ENCODE measurements at regions not wholly inside any gene's neighbourhood (a gene's known extent, or its start where the extent isn't known, plus 50 kb on each side); places are given as distances from the start of the nearest gene placed in this dataset.

- 74% methylated on average over 8 of the region's 8 CpGs for WGBS
- TF ChIP-seq HNF4G (IDR thresholded peaks at IDR 0.05) (no peak), RXRA (IDR thresholded peaks at IDR 0.05) (no peak), RAD21 (IDR thresholded peaks at IDR 0.05) (no peak), FOXA1 (IDR thresholded peaks at IDR 0.05) (no peak), SP1 (IDR thresholded peaks at IDR 0.05) (no peak), GABPA (IDR thresholded peaks at IDR 0.05 in 1 of 2, conservative IDR thresholded peaks at IDR 0.05 in 1 of 2) (no peak), CTCF (IDR thresholded peaks at IDR 0.05; ENCODE audit: low read depth, low read length, missing input control) (no peak), YY1 (IDR thresholded peaks at IDR 0.05) (no peak), FOXA2 (IDR thresholded peaks at IDR 0.05) (no peak), HNF4A (conservative IDR thresholded peaks at IDR 0.05) (no peak), JUND (IDR thresholded peaks at IDR 0.05) (no peak), EGR1 (IDR thresholded peaks at IDR 0.05; ENCODE audit: low read depth in 2 of 2) (no peak), ATF3 (IDR thresholded peaks at IDR 0.05) (no peak), NR2F2 (IDR thresholded peaks at IDR 0.05) (no peak), TAF1 (conservative IDR thresholded peaks at IDR 0.05) (no peak), MAX (IDR thresholded peaks at IDR 0.05) (no peak)
- TF ChIP-seq, protein P1, sequence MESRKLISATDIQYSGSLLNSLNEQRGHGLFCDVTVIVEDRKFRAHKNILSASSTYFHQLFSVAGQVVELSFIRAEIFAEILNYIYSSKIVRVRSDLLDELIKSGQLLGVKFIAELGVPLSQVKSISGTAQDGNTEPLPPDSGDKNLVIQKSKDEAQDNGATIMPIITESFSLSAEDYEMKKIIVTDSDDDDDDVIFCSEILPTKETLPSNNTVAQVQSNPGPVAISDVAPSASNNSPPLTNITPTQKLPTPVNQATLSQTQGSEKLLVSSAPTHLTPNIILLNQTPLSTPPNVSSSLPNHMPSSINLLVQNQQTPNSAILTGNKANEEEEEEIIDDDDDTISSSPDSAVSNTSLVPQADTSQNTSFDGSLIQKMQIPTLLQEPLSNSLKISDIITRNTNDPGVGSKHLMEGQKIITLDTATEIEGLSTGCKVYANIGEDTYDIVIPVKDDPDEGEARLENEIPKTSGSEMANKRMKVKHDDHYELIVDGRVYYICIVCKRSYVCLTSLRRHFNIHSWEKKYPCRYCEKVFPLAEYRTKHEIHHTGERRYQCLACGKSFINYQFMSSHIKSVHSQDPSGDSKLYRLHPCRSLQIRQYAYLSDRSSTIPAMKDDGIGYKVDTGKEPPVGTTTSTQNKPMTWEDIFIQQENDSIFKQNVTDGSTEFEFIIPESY (IDR thresholded peaks at IDR 0.05), result no peak
- TF ChIP-seq, protein P2, sequence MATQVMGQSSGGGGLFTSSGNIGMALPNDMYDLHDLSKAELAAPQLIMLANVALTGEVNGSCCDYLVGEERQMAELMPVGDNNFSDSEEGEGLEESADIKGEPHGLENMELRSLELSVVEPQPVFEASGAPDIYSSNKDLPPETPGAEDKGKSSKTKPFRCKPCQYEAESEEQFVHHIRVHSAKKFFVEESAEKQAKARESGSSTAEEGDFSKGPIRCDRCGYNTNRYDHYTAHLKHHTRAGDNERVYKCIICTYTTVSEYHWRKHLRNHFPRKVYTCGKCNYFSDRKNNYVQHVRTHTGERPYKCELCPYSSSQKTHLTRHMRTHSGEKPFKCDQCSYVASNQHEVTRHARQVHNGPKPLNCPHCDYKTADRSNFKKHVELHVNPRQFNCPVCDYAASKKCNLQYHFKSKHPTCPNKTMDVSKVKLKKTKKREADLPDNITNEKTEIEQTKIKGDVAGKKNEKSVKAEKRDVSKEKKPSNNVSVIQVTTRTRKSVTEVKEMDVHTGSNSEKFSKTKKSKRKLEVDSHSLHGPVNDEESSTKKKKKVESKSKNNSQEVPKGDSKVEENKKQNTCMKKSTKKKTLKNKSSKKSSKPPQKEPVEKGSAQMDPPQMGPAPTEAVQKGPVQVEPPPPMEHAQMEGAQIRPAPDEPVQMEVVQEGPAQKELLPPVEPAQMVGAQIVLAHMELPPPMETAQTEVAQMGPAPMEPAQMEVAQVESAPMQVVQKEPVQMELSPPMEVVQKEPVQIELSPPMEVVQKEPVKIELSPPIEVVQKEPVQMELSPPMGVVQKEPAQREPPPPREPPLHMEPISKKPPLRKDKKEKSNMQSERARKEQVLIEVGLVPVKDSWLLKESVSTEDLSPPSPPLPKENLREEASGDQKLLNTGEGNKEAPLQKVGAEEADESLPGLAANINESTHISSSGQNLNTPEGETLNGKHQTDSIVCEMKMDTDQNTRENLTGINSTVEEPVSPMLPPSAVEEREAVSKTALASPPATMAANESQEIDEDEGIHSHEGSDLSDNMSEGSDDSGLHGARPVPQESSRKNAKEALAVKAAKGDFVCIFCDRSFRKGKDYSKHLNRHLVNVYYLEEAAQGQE (IDR thresholded peaks at IDR 0.05), result no peak
- H3K4me1 ChIP-seq (ENCODE audit: control insufficient read depth in 4 of 4, insufficient read depth in 4 of 4, low read length in 3 of 4), result no peaks in the 10 kb centered on the region
- peaks cover 0 to 12% (median 1%) of the 10 kb centered on the region in 4 donors for H3K27me3 ChIP-seq (ENCODE audit: control insufficient read depth in 4 of 4, insufficient read depth in 4 of 4, low read length in 3 of 4)
- DNase-seq (ENCODE audit: low spot score), result no peak
- H3K9ac ChIP-seq (ENCODE audit: low read depth in 1 of 2, low read length in 2 of 2), result no peak overlapping the region
- no peak overlapping the region for H3K4me3 ChIP-seq (ENCODE audit: low read depth in 1 of 3, low read length in 3 of 3)
- no peak overlapping the region for H3K27ac ChIP-seq (ENCODE audit: low read depth in 1 of 2, low read length in 2 of 2)
- no peaks in the 10 kb centered on the region for H3K36me3 ChIP-seq (ENCODE audit: control insufficient read depth in 4 of 4, insufficient read depth in 3 of 4, low read depth in 1 of 4, low read length in 3 of 4)
- peaks cover 0 to 2% (median 0%) of the 10 kb centered on the region in 4 donors for H3K9me3 ChIP-seq (ENCODE audit: control insufficient read depth in 4 of 4, low read length in 3 of 4)
These were observed 101.2 kb upstream of the ERG start for GRCh38 chr21:38599381-38599975.

All from liver (tissue), 8 donors.